H54 (cell line): ENCODE measurements at regions not wholly inside any gene's neighbourhood (a gene's known extent, or its start where the extent isn't known, plus 50 kb on each side); places are given as distances from the start of the nearest gene placed in this dataset.
"Not testable (repeated sequence)": the region's sequence is repeated elsewhere in the genome, so short reads cannot be mapped to it uniquely, and the experiment has no call there.

Experiments
- DNase-seq: peaks from one replicate; pipeline ENCODE4 v3.0.0; 2011; ENCODE audit warnings: low spot score, mixed read lengths; ENCODE audit not compliant: insufficient read length
- FAIRE-seq: peaks from 3 replicates; lab custom pipeline; 2011; peaks lifted over from hg19 to GRCh38; lab: Jason Lieb, UNC
- POLR2A ChIP-seq: IDR thresholded peaks from 2 replicates; pipeline ENCODE4 v1.6.1; 2011; ENCODE audit warnings: low read depth, mild to moderate bottlenecking, low read length

- FAIRE-seq (no peak), DNase-seq (no peak)
Measured at GRCh38 chr3:166052440-166052839, 215.2 kb upstream of the BCHE start.

DNA sequence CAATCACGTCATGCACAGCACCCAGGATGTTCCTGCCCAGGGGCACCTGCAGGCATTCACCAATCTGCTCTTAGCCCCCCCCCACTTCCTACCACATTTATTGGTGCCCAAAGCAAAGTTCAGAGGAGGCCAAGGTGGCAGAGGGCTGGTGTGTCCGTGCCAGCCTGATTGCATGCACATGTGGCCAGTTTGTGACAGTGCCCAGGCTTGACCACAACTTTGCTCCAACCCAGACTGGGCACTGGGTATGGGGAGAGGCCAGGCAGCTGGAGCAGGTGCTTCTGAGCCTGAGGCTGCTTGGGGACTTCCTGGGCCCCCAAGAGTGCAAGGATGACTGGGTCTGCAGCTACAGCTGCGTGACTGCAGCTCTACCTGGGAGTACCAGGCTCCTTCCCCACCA, 192.3 kb upstream of the BCHE start:
- TF ChIP-seq POLR2A, result no peak
- DNase-seq (no peak), FAIRE-seq (no peak)

More at GRCh38 chr3:166052440-166052839, 215.2 kb upstream of the BCHE start:
- TF ChIP-seq POLR2A, result no peak

DNA sequence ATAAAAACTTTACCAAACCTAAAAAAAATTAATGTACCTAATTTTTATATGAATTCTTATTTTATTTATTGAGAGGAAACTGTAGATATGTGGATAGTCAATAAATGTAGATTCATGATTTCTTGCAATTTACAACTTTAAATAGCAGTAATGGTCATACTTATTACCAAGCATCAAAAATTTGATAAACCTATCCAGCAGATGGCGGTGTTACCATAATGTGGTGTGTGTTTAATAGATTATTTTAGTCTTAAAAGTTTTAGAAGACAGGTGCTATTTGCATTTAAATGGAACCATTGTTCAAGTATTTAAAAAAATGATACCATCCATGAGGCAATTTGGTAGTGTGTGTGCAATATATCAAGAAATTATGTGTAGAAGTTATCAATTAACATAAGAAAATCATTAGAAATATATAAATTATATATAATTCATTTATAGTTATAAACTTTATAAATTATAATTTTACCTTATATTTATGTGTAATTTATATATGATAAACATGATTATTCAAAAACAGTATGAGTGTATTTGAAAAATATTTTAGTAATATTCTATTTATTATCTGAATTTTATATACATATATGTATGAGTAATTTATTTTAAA, 176.0 kb upstream of the BCHE start:
- DNase-seq (no peak), FAIRE-seq (no peak)
- no peak for TF ChIP-seq POLR2A

DNA sequence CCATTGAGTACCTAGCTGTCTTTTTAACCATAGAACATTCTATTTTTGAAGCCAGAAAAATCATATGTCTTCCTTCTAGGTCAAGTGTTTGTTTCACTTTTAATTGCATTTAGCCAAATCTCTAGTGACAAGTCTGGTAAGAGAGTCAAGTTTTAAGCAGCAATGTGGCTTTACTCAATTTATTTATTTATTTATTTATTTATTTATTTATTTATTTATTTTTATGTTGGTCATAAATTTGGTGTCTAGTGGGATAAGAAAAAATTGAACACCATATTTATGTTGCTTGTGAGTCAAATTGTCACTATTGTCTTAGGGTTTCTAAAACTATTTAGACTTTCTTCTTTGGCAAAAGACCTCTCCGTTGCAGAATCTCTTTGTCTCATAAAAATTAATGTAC, 174.5 kb upstream of the BCHE start:
- no peak for FAIRE-seq
- no peak for DNase-seq
- TF ChIP-seq POLR2A, result no peak

DNA sequence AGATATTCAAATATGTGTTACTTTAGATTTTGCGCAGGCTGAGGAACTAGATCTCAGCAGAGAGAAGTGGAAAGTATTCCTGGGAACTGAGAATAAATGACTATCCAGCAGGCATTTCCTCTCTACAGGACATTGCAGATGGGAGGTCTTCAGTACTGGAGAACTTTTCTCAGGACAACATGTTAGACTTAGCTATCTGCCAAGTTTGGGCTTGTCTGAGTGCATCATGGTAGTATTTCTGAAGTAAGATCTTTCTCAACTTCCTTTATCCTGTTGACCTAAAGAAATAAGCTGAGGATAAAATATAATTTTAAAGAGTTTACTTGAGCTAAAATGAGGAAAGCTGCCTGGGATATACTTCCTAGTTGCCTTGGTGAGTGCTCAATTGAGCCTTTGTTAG, 167.9 kb upstream of the BCHE start:
- FAIRE-seq (no peak), DNase-seq (no peak)
- TF ChIP-seq POLR2A, result no peak

GRCh38 chr3:165994293-165994692, 157.1 kb upstream of the BCHE start:
- no peak for TF ChIP-seq POLR2A
- DNase-seq (no peak), FAIRE-seq (no peak)

DNA sequence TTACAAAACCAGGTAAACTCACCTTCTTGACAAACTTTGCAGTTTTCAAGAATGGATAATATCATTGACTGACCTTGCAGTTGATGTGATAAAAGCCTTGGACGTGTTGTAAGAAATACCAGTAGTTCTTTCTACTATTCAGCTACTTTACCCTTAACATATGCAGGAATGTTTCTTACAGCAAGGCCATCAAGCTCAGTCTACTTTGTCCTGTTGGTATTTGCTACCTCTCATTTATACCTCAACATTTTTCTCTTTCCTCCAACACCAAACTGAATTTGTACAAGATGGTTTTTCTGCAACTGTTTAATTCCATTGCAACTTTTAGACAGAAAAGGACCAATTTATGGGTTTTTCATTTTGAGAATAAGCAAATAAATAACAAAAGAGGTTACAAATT, 147.4 kb upstream of the BCHE start:
- FAIRE-seq, result no peak

GRCh38 chr3:165983284-165983683, 146.1 kb upstream of the BCHE start:
- DNase-seq (no peak), FAIRE-seq (peak; percentile 89)
- TF ChIP-seq POLR2A, result no peak

More for the DNA sequence above, 147.4 kb upstream of the BCHE start:
- DNase-seq, result no peak
- no peak for TF ChIP-seq POLR2A

DNA sequence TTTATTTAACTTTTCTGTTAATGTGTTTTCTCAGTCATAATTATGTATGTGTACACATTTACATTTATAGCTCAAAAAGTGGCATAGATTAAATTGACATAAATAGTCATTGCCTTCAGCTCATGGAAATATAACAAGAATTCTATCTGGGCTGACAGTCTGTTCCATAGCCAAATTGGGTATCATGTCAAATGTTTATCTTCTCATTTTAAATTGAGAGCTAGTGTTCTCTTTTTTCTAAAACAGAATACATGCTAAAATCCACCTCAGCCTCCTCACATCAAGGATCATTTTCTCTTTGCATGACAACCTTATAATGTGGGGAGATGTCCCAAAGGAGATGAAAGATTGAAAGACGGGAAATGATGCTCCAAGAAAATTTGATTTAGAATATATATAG, 144.1 kb upstream of the BCHE start:
- no peak for TF ChIP-seq POLR2A
- FAIRE-seq (no peak), DNase-seq (no peak)

GRCh38 chr3:165960825-165961224, 123.6 kb upstream of the BCHE start:
- not testable (repeated sequence) for DNase-seq, FAIRE-seq

GRCh38 chr3:165954171-165954570, 116.9 kb upstream of the BCHE start:
- DNase-seq, result no peak
- FAIRE-seq, result no peak
- TF ChIP-seq POLR2A, result no peak

DNA sequence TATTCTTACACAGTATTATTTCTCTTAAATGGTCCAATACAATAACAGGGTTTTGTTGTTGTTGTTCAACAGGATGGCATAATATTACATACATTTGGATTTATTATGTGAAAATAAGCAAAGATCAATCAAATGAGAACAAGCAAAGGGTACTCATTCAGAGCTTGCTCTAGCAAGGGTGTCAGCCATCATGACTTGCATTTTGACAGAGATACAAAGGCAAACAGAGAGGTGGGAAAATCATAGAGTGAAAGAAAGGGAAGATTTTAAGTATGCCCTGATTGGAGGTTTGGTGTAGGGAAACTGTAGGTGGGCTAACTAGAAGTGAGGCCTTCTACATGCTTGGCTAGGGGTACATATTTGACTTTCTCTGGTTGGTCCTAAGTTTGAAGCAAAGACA, 109.1 kb upstream of the BCHE start:
- TF ChIP-seq POLR2A, result no peak
- DNase-seq (no peak), FAIRE-seq (no peak)

DNA sequence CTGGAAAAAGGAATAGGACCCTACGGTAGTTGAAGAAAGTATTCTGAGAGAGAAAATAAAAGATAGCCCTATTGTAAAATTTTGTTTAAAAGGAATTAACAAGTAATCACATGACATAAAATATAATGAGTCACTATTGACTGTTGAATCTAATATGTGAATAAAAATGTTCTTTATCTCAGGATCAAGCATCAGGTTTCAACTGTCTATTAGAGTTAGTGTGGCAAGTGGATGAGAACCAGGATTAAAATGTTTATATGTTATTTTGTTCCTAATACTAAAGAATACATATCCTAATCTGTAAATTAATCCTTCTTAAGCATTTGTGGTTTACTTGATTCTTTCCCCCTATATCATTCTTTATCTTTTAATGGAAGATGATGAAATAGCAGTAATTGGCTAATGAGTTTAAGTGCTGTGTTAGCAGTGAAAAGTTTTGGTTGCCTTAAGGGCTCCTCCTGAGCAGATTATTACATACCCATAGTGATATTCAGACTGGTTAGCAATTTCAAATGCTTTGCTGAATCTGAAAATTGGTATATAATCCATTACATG, 101.8 kb upstream of the BCHE start:
- FAIRE-seq (no peak), DNase-seq (no peak)
- no peak for TF ChIP-seq POLR2A

DNA sequence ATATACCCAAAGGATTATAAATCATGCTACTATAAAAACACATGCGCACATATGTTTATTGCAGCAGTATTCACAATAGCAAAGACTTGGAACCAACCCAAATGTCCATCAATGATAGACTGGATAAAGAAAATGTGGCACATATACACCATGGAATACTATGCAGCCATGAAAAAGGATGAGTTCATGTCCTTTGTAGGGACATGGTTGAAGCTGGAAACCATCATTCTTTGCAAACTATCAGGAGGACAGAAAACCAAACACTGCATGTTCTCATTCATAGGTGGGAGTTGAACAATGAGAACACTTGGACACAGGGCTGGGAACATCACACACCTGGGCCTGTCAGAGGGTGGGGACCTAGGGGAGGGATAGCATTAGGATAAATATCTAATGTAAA, 98.9 kb upstream of the BCHE start:
- not testable (repeated sequence) for FAIRE-seq, DNase-seq

- not testable (repeated sequence) for FAIRE-seq
Measured at GRCh38 chr3:165924301-165924791, 87.1 kb upstream of the BCHE start.

DNA sequence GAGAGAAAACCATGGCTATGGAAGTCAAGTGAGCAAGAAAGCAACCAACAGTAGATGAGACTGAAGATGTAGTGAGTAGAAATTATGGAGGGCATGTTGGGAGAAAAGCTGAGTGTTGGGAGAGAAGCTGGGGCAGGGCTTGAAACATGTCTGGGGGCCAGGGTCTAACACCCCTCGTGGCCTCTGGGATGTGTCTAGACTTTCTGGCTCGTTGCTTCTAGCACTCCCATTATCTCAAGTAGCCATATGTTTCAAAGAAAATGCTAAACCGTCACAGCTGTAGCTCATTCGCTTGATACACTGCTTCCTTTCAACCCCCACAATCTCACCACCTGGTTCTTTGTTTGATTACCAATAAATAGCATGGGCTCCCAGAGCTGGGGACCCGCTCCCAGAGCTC, 83.8 kb upstream of the BCHE start:
- no peak for DNase-seq
- FAIRE-seq, result no peak
- no peak for TF ChIP-seq POLR2A

More at GRCh38 chr3:165924301-165924791, 87.1 kb upstream of the BCHE start:
- DNase-seq, result not testable (repeated sequence)
